Thyroid gland (tissue), 4 donors: ENCODE measurements at regions not wholly inside any gene's neighbourhood (a gene's known extent, or its start where the extent isn't known, plus 50 kb on each side); places are given as distances from the start of the nearest gene placed in this dataset. TPM values are rescaled to one million over a fixed set of nuclear protein-coding genes. Genes with fewer than 3 reads are reported as not detected.

Source experiments
- DNase-seq, 2 donors: peaks; one replicate each; pipeline ENCODE4 v3.0.0-alpha.2; 2019
- H3K27ac ChIP-seq, 3 donors: fragments of 200-600 bp; sonication (generic); 1 replicate in 2 of 3; 2 replicates in 1 of 3; pipeline ENCODE4 v1.5.1; 2016 to 2019; ENCODE audit warnings: mild to moderate bottlenecking in 1 of 3, moderate library complexity in 1 of 3
- H3K27me3 ChIP-seq: fragments of 200-600 bp; sonication (generic); one replicate; pipeline ENCODE4 v1.5.1; 2019
- H3K36me3 ChIP-seq, 2 donors: fragments of 200-600 bp; sonication (generic); one replicate each; pipeline ENCODE4 v1.5.1; 2016 to 2019
- H3K4me1 ChIP-seq, 2 donors: fragments of 200-600 bp; sonication (generic); one replicate each; pipeline ENCODE4 v1.5.1; 2017 to 2019
- H3K4me3 ChIP-seq, 3 donors: fragments of 200-600 bp; sonication (generic); replicated peaks in 1 of 3; 1 replicate in 2 of 3; 2 replicates in 1 of 3; pipeline ENCODE4 v1.5.1; 2016; ENCODE audit warnings: mild to moderate bottlenecking in 1 of 3
- H3K9me3 ChIP-seq: fragments of 200-600 bp; sonication (generic); one replicate; pipeline ENCODE4 v1.5.1; 2017
- POLR2A ChIP-seq, 2 donors: fragments of 450-650 bp; IDR thresholded peaks; one replicate each; pipeline ENCODE4 v1.6.1; 2017; ENCODE audit warnings: antibody characterized with exemption in 2 of 2, mild to moderate bottlenecking in 2 of 2, moderate library complexity in 1 of 2
- WGBS, 2 donors: methylation state at CpG; one replicate each; pipeline ENCODE4 v1.1.5; 2017; 5-methylcytosine and 5-hydroxymethylcytosine counted together
- intact Hi-C: fragments of 100-400 bp; cut with DNase I; formaldehyde crosslinking; loops from one replicate; pipeline ENCODE4 v1.15.1; 2023
- small RNA-seq: library from RNA; depleted of rRNA; stranded (forward); fragments of <200 nt; gene quantifications from one replicate; pipeline ENCODE3, GENCODE V24; 2016
- TF ChIP-seq, protein P1 (sequence below), 6 experiments: fragments of 200-600 bp in 3 of 6; fragments of 450-650 bp in 3 of 6; sonication (generic) in 3 of 6; IDR thresholded peaks; one replicate each; pipeline ENCODE4 v1.5.1; 2016 to 2019; ENCODE audit warnings: antibody characterized with exemption in 6 of 6, mild to moderate bottlenecking in 2 of 6, inconsistent platforms in 1 of 6, moderate library complexity in 1 of 6

DNA sequence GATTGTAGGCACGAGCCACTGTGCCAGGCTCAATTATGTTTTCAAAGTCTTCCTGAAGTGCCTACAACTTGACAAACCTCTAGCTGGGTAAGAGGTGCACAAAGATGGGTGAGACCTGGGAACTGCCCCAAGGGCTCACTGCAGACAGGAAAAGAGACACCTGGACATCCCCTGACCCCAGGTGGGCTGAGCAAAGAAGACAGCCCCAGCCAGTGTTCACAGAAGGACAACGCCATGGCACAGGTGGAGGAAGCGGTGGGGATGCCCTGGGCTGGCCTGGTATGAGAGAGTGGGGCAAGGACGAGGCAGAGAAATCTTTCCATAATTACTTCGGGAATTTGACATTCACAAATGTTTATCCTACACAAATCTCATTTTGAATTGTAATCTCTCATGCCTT is 278.9 kb downstream of the SMOC2 start:
- 76 to 86% methylated on average over 5 of the region's 5 CpGs for WGBS, 2 donors
- Histone ChIP-seq H3K27me3 (no peaks in the 10 kb centered on the region), H3K4me1 (no peaks in the 10 kb centered on the region), H3K36me3 (no peaks in the 10 kb centered on the region), H3K9me3 (no peaks in the 10 kb centered on the region), H3K27ac (no peak overlapping the region), H3K4me3 (no peak overlapping the region)
- intact Hi-C loops: no loop called here
- no peak for TF ChIP-seq POLR2A (IDR thresholded peaks at IDR 0.05)
- TF ChIP-seq, protein P1, sequence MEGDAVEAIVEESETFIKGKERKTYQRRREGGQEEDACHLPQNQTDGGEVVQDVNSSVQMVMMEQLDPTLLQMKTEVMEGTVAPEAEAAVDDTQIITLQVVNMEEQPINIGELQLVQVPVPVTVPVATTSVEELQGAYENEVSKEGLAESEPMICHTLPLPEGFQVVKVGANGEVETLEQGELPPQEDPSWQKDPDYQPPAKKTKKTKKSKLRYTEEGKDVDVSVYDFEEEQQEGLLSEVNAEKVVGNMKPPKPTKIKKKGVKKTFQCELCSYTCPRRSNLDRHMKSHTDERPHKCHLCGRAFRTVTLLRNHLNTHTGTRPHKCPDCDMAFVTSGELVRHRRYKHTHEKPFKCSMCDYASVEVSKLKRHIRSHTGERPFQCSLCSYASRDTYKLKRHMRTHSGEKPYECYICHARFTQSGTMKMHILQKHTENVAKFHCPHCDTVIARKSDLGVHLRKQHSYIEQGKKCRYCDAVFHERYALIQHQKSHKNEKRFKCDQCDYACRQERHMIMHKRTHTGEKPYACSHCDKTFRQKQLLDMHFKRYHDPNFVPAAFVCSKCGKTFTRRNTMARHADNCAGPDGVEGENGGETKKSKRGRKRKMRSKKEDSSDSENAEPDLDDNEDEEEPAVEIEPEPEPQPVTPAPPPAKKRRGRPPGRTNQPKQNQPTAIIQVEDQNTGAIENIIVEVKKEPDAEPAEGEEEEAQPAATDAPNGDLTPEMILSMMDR (IDR thresholded peaks at IDR 0.05): no peak
- DNase-seq: no peak

DNA sequence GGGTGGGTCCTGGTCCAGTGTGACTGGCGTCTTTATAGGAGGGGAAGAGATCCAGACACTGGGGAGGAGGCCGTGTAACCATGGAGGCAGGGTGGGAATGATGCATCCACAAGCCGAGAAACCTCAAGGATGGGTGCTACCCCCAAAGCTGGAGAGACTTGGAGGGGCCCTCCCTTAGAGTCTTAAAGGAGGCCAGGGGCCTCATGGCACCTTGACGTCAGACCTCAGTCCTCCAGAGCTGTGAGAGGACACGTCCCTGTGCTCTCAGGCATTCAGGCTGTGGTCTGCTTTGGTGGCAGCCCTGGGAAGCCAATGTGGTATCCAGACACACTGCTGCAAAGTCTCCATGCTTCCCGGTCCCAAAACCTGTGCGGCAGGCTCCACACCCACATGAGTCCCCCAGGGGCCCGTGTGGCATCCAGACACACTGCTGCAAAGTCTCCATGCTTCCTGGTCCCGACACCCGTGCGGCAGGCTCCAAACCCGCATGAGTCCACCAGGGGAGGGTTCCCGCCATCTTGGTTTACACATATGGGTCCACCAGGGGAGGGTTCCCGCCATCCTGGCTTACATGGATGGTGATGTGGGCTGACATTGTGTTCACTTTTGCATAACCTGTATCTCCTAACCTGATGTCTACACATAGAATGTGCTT is 278.0 kb downstream of the SMOC2 start:
- H3K27ac ChIP-seq: no peak overlapping the region
- no peaks in the 10 kb centered on the region for H3K9me3 ChIP-seq
- no peak overlapping the region for H3K4me3 ChIP-seq
- WGBS, 2 donors: 87 to 92% methylated on average over 12 to 13 of the region's 14 CpGs
- no peak for DNase-seq
- intact Hi-C loops: no loop called here
- no peaks in the 10 kb centered on the region for H3K36me3 ChIP-seq
- H3K27me3 ChIP-seq: no peaks in the 10 kb centered on the region
- TF ChIP-seq POLR2A (IDR thresholded peaks at IDR 0.05): no peak
- TF ChIP-seq, protein P1 (IDR thresholded peaks at IDR 0.05): no peak
- H3K4me1 ChIP-seq: no peaks in the 10 kb centered on the region

Small RNA genes in the stretch of these regions (small RNA-seq; reads per million reads assigned to genes)
- not detected for gene AL513210.1
